ENCODE measurements at regions not wholly inside any gene's neighbourhood (a gene's known extent, or its start where the extent isn't known, plus 50 kb on each side); places are given as distances from the start of the nearest gene placed in this dataset.

DNA sequence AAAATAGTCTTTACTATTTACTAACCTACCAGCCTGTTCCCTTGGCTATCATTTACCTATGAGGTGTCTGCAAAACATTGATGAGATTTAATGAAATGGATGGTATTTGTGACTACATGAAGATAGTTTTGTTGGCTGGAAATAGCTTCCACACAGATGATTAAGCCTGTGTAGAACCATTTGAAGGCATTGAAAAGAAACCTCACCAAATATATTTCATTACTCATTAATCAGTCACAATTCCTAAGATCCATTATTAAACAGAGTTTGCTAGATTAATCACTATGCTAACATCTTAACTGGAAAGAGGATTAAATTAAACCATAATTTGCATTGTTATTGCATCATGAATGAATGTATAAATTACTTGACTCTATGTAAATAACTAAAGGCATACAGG is 560.3 kb downstream of the BMP2 start:
- H2BK12ac ChIP-seq (ENCODE audit: low read length) = no peak overlapping the region
- H3K27me3 ChIP-seq (ENCODE audit: control insufficient read depth in 3 of 3, insufficient read depth in 3 of 3, low read depth in 1 of 3, low read length in 3 of 3) = no peaks in the 10 kb centered on the region
- no peak overlapping the region for H3K4me3 ChIP-seq (ENCODE audit: low read length in 2 of 2)
- no peaks in the 10 kb centered on the region for H3K4me1 ChIP-seq (ENCODE audit: control insufficient read depth in 2 of 2, insufficient read depth in 1 of 2, low read depth in 1 of 2, low read length in 2 of 2)
- H3K4me2 ChIP-seq (ENCODE audit: insufficient read depth, low read length, poor library complexity, severe bottlenecking) = no peak overlapping the region
- no peak for DNase-seq (ENCODE audit: low spot score)
- no peak overlapping the region for H2AK5ac ChIP-seq (ENCODE audit: low read depth, low read length)
- H3K23ac ChIP-seq (ENCODE audit: low read depth, low read length, poor library complexity) = no peak overlapping the region
- no peaks in the 10 kb centered on the region for H3K36me3 ChIP-seq (replicated peaks in 1 of 2; ENCODE audit: control insufficient read depth in 2 of 2, insufficient read depth in 2 of 2, low read length in 2 of 2)
- H3K79me1 ChIP-seq (ENCODE audit: low read depth, low read length) = no peaks in the 10 kb centered on the region
- no peak overlapping the region for H4K8ac ChIP-seq (ENCODE audit: low read depth, low read length)
- H2AFZ ChIP-seq (ENCODE audit: low read length) = no peak overlapping the region
- H3K27ac ChIP-seq (replicated peaks; ENCODE audit: low read length) = no peak overlapping the region
- H2BK15ac ChIP-seq (ENCODE audit: low read length) = no peak overlapping the region
- no peaks in the 10 kb centered on the region for H3K9me3 ChIP-seq (replicated peaks in 1 of 2; ENCODE audit: control insufficient read depth in 2 of 2, insufficient read depth in 1 of 2, low read depth in 1 of 2, low read length in 2 of 2)
- H3K18ac ChIP-seq (ENCODE audit: low read length) = no peak overlapping the region
- no peak overlapping the region for H2BK5ac ChIP-seq (ENCODE audit: low read length)
- H4K91ac ChIP-seq (ENCODE audit: low read depth, low read length, poor library complexity) = no peak overlapping the region
- no peak overlapping the region for H2BK120ac ChIP-seq (ENCODE audit: low read depth, low read length)
- H3K9ac ChIP-seq (ENCODE audit: low read depth, low read length, poor library complexity) = no peak overlapping the region
- no peak overlapping the region for H3K14ac ChIP-seq (ENCODE audit: low read length)
- no peak overlapping the region for H3K4ac ChIP-seq (ENCODE audit: low read length)

DNA sequence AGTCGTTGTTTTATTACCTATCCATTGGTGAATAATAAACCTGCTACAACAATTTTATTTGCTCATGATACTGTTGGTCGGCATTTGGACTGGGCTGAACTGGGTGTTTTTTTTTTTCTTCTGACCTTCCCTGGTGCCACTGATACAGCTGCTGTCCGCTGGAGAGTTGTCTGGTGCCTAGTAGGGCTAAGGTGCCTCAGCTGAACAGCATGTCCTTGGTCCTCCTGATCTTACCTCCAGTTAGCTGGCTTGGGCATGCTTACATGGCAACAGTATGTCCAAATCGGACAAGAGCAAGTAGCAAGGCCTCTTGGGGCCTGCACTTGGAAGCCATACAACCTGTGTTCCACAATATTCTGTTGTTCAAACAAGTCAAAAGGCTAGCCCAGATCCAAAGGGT is 563.4 kb downstream of the BMP2 start:
- Histone ChIP-seq H3K4me2 (ENCODE audit: insufficient read depth, low read length, poor library complexity, severe bottlenecking) (no peak overlapping the region), H3K36me3 (replicated peaks in 1 of 2; ENCODE audit: control insufficient read depth in 2 of 2, insufficient read depth in 2 of 2, low read length in 2 of 2) (no peaks in the 10 kb centered on the region), H3K9me3 (replicated peaks in 1 of 2; ENCODE audit: control insufficient read depth in 2 of 2, insufficient read depth in 1 of 2, low read depth in 1 of 2, low read length in 2 of 2) (no peaks in the 10 kb centered on the region), H3K4ac (ENCODE audit: low read length) (no peak overlapping the region), H3K18ac (ENCODE audit: low read length) (no peak overlapping the region), H2BK12ac (ENCODE audit: low read length) (no peak overlapping the region), H3K4me3 (ENCODE audit: low read length in 2 of 2) (no peak overlapping the region), H2BK15ac (ENCODE audit: low read length) (no peak overlapping the region), H3K4me1 (ENCODE audit: control insufficient read depth in 2 of 2, insufficient read depth in 1 of 2, low read depth in 1 of 2, low read length in 2 of 2) (no peaks in the 10 kb centered on the region), H2BK5ac (ENCODE audit: low read length) (no peak overlapping the region), H3K23ac (ENCODE audit: low read depth, low read length, poor library complexity) (no peak overlapping the region), H2BK120ac (ENCODE audit: low read depth, low read length) (no peak overlapping the region), H2AFZ (ENCODE audit: low read length) (no peak overlapping the region), H2AK5ac (ENCODE audit: low read depth, low read length) (no peak overlapping the region), H3K79me1 (ENCODE audit: low read depth, low read length) (no peaks in the 10 kb centered on the region), H3K9ac (ENCODE audit: low read depth, low read length, poor library complexity) (no peak overlapping the region), H3K14ac (ENCODE audit: low read length) (no peak overlapping the region), H3K27me3 (ENCODE audit: control insufficient read depth in 3 of 3, insufficient read depth in 3 of 3, low read depth in 1 of 3, low read length in 3 of 3) (no peaks in the 10 kb centered on the region), H3K27ac (replicated peaks; ENCODE audit: low read length) (no peak overlapping the region), H4K91ac (ENCODE audit: low read depth, low read length, poor library complexity) (no peak overlapping the region), H4K8ac (ENCODE audit: low read depth, low read length) (no peak overlapping the region)
- no CpG with 5 or more reads among the region's 4 CpGs for WGBS, 2 donors (ENCODE audit: extremely low coverage in 2 of 2, insufficient read length in 2 of 2, insufficient replicate concordance in 1 of 2)
- no peak for DNase-seq (ENCODE audit: low spot score)

- H3K27ac ChIP-seq (replicated peaks; ENCODE audit: low read length) = no peak overlapping the region
- WGBS, 2 donors (ENCODE audit: extremely low coverage in 2 of 2, insufficient read length in 2 of 2, insufficient replicate concordance in 1 of 2) = no CpG with 5 or more reads among the region's 1 CpG
- no peak overlapping the region for H2BK15ac ChIP-seq (ENCODE audit: low read length)
- H2BK5ac ChIP-seq (ENCODE audit: low read length) = no peak overlapping the region
- H3K4me3 ChIP-seq (ENCODE audit: low read length in 2 of 2) = no peak overlapping the region
- no peaks in the 10 kb centered on the region for H3K9me3 ChIP-seq (replicated peaks in 1 of 2; ENCODE audit: control insufficient read depth in 2 of 2, insufficient read depth in 1 of 2, low read depth in 1 of 2, low read length in 2 of 2)
- H3K4me2 ChIP-seq (ENCODE audit: insufficient read depth, low read length, poor library complexity, severe bottlenecking) = no peak overlapping the region
- H3K9ac ChIP-seq (ENCODE audit: low read depth, low read length, poor library complexity) = no peak overlapping the region
- no peak overlapping the region for H2BK12ac ChIP-seq (ENCODE audit: low read length)
- no peak overlapping the region for H3K4ac ChIP-seq (ENCODE audit: low read length)
- no peaks in the 10 kb centered on the region for H3K27me3 ChIP-seq (ENCODE audit: control insufficient read depth in 3 of 3, insufficient read depth in 3 of 3, low read depth in 1 of 3, low read length in 3 of 3)
- H3K79me1 ChIP-seq (ENCODE audit: low read depth, low read length) = no peaks in the 10 kb centered on the region
- no peak overlapping the region for H3K14ac ChIP-seq (ENCODE audit: low read length)
- H3K36me3 ChIP-seq (replicated peaks in 1 of 2; ENCODE audit: control insufficient read depth in 2 of 2, insufficient read depth in 2 of 2, low read length in 2 of 2) = no peaks in the 10 kb centered on the region
- H4K91ac ChIP-seq (ENCODE audit: low read depth, low read length, poor library complexity) = no peak overlapping the region
- no peak overlapping the region for H4K8ac ChIP-seq (ENCODE audit: low read depth, low read length)
- H2AFZ ChIP-seq (ENCODE audit: low read length) = no peak overlapping the region
- no peak for DNase-seq (ENCODE audit: low spot score)
- no peak overlapping the region for H2AK5ac ChIP-seq (ENCODE audit: low read depth, low read length)
- no peak overlapping the region for H3K23ac ChIP-seq (ENCODE audit: low read depth, low read length, poor library complexity)
- no peak overlapping the region for H2BK120ac ChIP-seq (ENCODE audit: low read depth, low read length)
- no peaks in the 10 kb centered on the region for H3K4me1 ChIP-seq (ENCODE audit: control insufficient read depth in 2 of 2, insufficient read depth in 1 of 2, low read depth in 1 of 2, low read length in 2 of 2)
- H3K18ac ChIP-seq (ENCODE audit: low read length) = no peak overlapping the region
Measured at GRCh38 chr20:7332169-7332568, 564.7 kb downstream of the BMP2 start.

GRCh38 chr20:7333841-7334240 is 566.4 kb downstream of the BMP2 start:
- Histone ChIP-seq H2AFZ (ENCODE audit: low read length) (no peak overlapping the region), H4K91ac (ENCODE audit: low read depth, low read length, poor library complexity) (no peak overlapping the region), H2BK15ac (ENCODE audit: low read length) (no peak overlapping the region), H2BK120ac (ENCODE audit: low read depth, low read length) (no peak overlapping the region), H3K79me1 (ENCODE audit: low read depth, low read length) (no peaks in the 10 kb centered on the region), H3K9me3 (replicated peaks in 1 of 2; ENCODE audit: control insufficient read depth in 2 of 2, insufficient read depth in 1 of 2, low read depth in 1 of 2, low read length in 2 of 2) (no peaks in the 10 kb centered on the region), H3K9ac (ENCODE audit: low read depth, low read length, poor library complexity) (no peak overlapping the region), H2AK5ac (ENCODE audit: low read depth, low read length) (no peak overlapping the region), H4K8ac (ENCODE audit: low read depth, low read length) (no peak overlapping the region), H3K14ac (ENCODE audit: low read length) (no peak overlapping the region), H3K4me1 (ENCODE audit: control insufficient read depth in 2 of 2, insufficient read depth in 1 of 2, low read depth in 1 of 2, low read length in 2 of 2) (no peaks in the 10 kb centered on the region), H3K4me2 (ENCODE audit: insufficient read depth, low read length, poor library complexity, severe bottlenecking) (no peak overlapping the region), H2BK12ac (ENCODE audit: low read length) (no peak overlapping the region), H3K27me3 (ENCODE audit: control insufficient read depth in 3 of 3, insufficient read depth in 3 of 3, low read depth in 1 of 3, low read length in 3 of 3) (no peaks in the 10 kb centered on the region), H3K36me3 (replicated peaks in 1 of 2; ENCODE audit: control insufficient read depth in 2 of 2, insufficient read depth in 2 of 2, low read length in 2 of 2) (no peaks in the 10 kb centered on the region), H3K27ac (replicated peaks; ENCODE audit: low read length) (no peak overlapping the region), H3K4me3 (ENCODE audit: low read length in 2 of 2) (no peak overlapping the region), H3K18ac (ENCODE audit: low read length) (no peak overlapping the region), H3K23ac (ENCODE audit: low read depth, low read length, poor library complexity) (no peak overlapping the region), H2BK5ac (ENCODE audit: low read length) (no peak overlapping the region), H3K4ac (ENCODE audit: low read length) (no peak overlapping the region)
- no CpG with 5 or more reads among the region's 3 CpGs for WGBS, 2 donors (ENCODE audit: extremely low coverage in 2 of 2, insufficient read length in 2 of 2, insufficient replicate concordance in 1 of 2)
- no peak for DNase-seq (ENCODE audit: low spot score)

All from neuronal stem cell (in vitro differentiated cells).